OCI-LY7 (cell line): ENCODE measurements at regions not wholly inside any gene's neighbourhood (a gene's known extent, or its start where the extent isn't known, plus 50 kb on each side); places are given as distances from the start of the nearest gene placed in this dataset.
"Not testable (repeated sequence)": the region's sequence is repeated elsewhere in the genome, so short reads cannot be mapped to it uniquely, and the experiment has no call there.

ENCODE experiments used
- EZH2phosphoT487 ChIP-seq: fragments of 200-600 bp; sonication (generic); IDR thresholded peaks from 2 replicates; pipeline ENCODE4 v1.6.1; 2018; ENCODE audit warnings: low read depth, borderline replicate concordance, mild to moderate bottlenecking, mixed run types, antibody characterized with exemption, low read length, moderate library complexity, mixed read lengths
- TF ChIP-seq, protein P1 (sequence below): fragments of 200-600 bp; sonication (generic); conservative IDR thresholded peaks from 2 replicates; pipeline ENCODE4 v1.5.1; 2014; ENCODE audit warnings: mild to moderate bottlenecking, antibody characterized with exemption, low read length, moderate library complexity, mixed read lengths

DNA sequence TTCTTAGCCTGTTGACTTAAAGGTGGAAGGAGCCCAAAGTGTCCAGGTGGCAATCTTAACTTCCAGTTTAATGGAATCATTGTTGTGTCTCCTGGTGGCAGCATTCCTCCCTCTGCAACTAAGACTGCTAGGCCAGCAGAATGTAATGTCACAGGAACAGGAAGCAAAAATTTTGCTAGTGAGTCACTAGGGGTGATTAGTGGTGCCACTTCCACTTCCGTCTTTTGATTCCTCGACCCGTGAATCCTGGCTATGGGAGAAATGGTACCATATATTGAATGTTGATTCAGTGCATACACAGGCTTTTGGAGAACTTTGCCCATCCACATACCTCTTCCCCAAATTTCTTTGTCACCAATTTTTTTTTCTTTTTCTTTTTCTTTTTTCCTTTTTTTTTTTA lies 661.4 kb downstream of the TAF11L14 start:
- TF ChIP-seq, protein P1, sequence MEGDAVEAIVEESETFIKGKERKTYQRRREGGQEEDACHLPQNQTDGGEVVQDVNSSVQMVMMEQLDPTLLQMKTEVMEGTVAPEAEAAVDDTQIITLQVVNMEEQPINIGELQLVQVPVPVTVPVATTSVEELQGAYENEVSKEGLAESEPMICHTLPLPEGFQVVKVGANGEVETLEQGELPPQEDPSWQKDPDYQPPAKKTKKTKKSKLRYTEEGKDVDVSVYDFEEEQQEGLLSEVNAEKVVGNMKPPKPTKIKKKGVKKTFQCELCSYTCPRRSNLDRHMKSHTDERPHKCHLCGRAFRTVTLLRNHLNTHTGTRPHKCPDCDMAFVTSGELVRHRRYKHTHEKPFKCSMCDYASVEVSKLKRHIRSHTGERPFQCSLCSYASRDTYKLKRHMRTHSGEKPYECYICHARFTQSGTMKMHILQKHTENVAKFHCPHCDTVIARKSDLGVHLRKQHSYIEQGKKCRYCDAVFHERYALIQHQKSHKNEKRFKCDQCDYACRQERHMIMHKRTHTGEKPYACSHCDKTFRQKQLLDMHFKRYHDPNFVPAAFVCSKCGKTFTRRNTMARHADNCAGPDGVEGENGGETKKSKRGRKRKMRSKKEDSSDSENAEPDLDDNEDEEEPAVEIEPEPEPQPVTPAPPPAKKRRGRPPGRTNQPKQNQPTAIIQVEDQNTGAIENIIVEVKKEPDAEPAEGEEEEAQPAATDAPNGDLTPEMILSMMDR: not testable (repeated sequence)
- TF ChIP-seq EZH2phosphoT487: not testable (repeated sequence)
